Gastrocnemius medialis (tissue), 4 donors: ENCODE measurements at regions not wholly inside any gene's neighbourhood (a gene's known extent, or its start where the extent isn't known, plus 50 kb on each side); places are given as distances from the start of the nearest gene placed in this dataset.

Experiments used
- POLR2A ChIP-seq, 2 donors: fragments of 450-650 bp; IDR thresholded peaks; one replicate each; pipeline ENCODE4 v1.6.1; 2017; ENCODE audit warnings: antibody characterized with exemption in 2 of 2, mild to moderate bottlenecking in 2 of 2, moderate library complexity in 2 of 2
- TF ChIP-seq, protein P1 (sequence below), 5 experiments: fragments of 450-650 bp in 3 of 5; fragments of 200-600 bp in 2 of 5; sonication (generic) in 2 of 5; IDR thresholded peaks in 4 of 5; conservative IDR thresholded peaks in 1 of 5; 1 replicate in 4 of 5; 2 replicates in 1 of 5; pipeline ENCODE4 v1.5.1; 2016 to 2019; ENCODE audit warnings: antibody characterized with exemption in 5 of 5, mild to moderate bottlenecking in 3 of 5, moderate library complexity in 3 of 5

DNA sequence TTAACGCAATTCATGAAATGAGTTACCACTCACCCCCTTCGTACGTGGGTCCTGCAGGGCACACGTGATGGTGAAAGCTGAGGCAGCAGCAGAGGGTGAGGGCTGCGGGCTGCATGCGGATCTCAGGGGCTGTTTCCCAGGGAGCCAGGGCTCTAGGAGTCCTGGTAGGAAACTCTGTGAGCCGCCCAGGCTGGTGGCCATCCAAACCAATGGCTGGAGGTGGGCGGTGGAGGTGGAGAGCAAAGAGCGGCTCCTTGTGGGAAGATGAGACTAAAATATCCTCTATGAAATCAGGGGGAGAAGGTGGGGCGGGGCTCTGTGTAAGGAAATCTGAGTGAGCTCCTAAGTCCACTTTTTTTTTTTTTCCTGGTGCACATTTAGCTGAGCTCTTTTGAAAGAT is 120.1 kb upstream of the SLC1A4 start:
- TF ChIP-seq, protein P1, sequence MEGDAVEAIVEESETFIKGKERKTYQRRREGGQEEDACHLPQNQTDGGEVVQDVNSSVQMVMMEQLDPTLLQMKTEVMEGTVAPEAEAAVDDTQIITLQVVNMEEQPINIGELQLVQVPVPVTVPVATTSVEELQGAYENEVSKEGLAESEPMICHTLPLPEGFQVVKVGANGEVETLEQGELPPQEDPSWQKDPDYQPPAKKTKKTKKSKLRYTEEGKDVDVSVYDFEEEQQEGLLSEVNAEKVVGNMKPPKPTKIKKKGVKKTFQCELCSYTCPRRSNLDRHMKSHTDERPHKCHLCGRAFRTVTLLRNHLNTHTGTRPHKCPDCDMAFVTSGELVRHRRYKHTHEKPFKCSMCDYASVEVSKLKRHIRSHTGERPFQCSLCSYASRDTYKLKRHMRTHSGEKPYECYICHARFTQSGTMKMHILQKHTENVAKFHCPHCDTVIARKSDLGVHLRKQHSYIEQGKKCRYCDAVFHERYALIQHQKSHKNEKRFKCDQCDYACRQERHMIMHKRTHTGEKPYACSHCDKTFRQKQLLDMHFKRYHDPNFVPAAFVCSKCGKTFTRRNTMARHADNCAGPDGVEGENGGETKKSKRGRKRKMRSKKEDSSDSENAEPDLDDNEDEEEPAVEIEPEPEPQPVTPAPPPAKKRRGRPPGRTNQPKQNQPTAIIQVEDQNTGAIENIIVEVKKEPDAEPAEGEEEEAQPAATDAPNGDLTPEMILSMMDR (IDR thresholded peaks at IDR 0.05 in 4 of 5, conservative IDR thresholded peaks at IDR 0.05 in 1 of 5), result no peak
- TF ChIP-seq POLR2A (IDR thresholded peaks at IDR 0.05), result no peak
